PC-9 (cell line): ENCODE measurements at regions not wholly inside any gene's neighbourhood (a gene's known extent, or its start where the extent isn't known, plus 50 kb on each side); places are given as distances from the start of the nearest gene placed in this dataset.

Experiments
- BruUV-seq: library from RNA; stranded (reverse); fragments of 400-500 nt; replicated peaks from 2 replicates; lab custom pipeline; 2021; lab: Mats Ljungman, UMichigan
- CTCF ChIA-PET: fragments of 300-600 bp; sonication (Branson Sonifier 250); formaldehyde crosslinking; loops from one replicate; lab custom pipeline; 2022; ENCODE audit warnings: antibody characterized with exemption; lab: Charles Lee
- POLR2A ChIA-PET: fragments of 300-600 bp; sonication (Branson Sonifier 250); formaldehyde crosslinking; loops from one replicate; lab custom pipeline; 2022; ENCODE audit warnings: antibody characterized with exemption; ENCODE audit not compliant: unreplicated experiment; lab: Charles Lee
- DNase-seq, 2 experiments: peaks; one replicate each; pipeline versions ENCODE4 v3.0.0 to v3.0.0-alpha.2; 2015 to 2022; ENCODE audit warnings: mixed read lengths in 1 of 2
- H2AFZ ChIP-seq: fragments of 200-600 bp; sonication (generic); 2 replicates; pipeline ENCODE4 v1.8.1; 2017; ENCODE audit warnings: antibody characterized with exemption
- H3F3A ChIP-seq: fragments of 200-600 bp; sonication (generic); 2 replicates; pipeline ENCODE4 v1.8.1; 2017; ENCODE audit warnings: antibody characterized with exemption, mild to moderate bottlenecking, low read depth; ENCODE audit not compliant: insufficient read depth
- H3K27ac ChIP-seq: fragments of 200-600 bp; sonication (generic); 2 replicates; pipeline ENCODE4 v1.6.1; 2016; ENCODE audit warnings: mixed run types
- H3K27me3 ChIP-seq: fragments of 200-600 bp; sonication (generic); 2 replicates; pipeline ENCODE4 v1.6.1; 2016; ENCODE audit warnings: low read depth, mixed run types; ENCODE audit not compliant: insufficient read depth
- H3K36me3 ChIP-seq: fragments of 200-600 bp; sonication (generic); 2 replicates; pipeline ENCODE4 v1.6.1; 2016; ENCODE audit warnings: low read depth, mixed run types
- H3K4me1 ChIP-seq: fragments of 200-600 bp; sonication (generic); replicated peaks from 2 replicates; pipeline ENCODE4 v1.6.1; 2016; ENCODE audit warnings: mixed run types; ENCODE audit not compliant: insufficient read depth
- H3K4me2 ChIP-seq: fragments of 200-600 bp; sonication (generic); 2 replicates; pipeline ENCODE4 v1.6.1; 2017; ENCODE audit warnings: mixed run types
- H3K4me3 ChIP-seq: fragments of 200-600 bp; sonication (generic); 2 replicates; pipeline ENCODE4 v1.6.1; 2016; ENCODE audit warnings: mixed run types
- H3K79me2 ChIP-seq: fragments of 200-600 bp; sonication (generic); 2 replicates; pipeline ENCODE4 v1.6.1; 2017; ENCODE audit warnings: low read depth, mixed run types
- H3K9me2 ChIP-seq: fragments of 200-600 bp; sonication (generic); 2 replicates; pipeline ENCODE4 v1.8.1; 2017; ENCODE audit warnings: mild to moderate bottlenecking; ENCODE audit not compliant: insufficient read depth
- H3K9me3 ChIP-seq: fragments of 200-600 bp; sonication (generic); 2 replicates; pipeline ENCODE4 v1.8.1; 2016; ENCODE audit warnings: low read depth; ENCODE audit not compliant: insufficient read depth
- H4K20me1 ChIP-seq: fragments of 200-600 bp; sonication (generic); 2 replicates; pipeline ENCODE4 v1.8.1; 2017; ENCODE audit not compliant: insufficient read depth
- CTCF ChIP-seq: fragments of 200-600 bp; sonication (generic); conservative IDR thresholded peaks from 2 replicates; pipeline ENCODE4 v1.6.1; 2017; ENCODE audit warnings: mixed run types, antibody characterized with exemption, mild to moderate bottlenecking, moderate library complexity
- EZH2 ChIP-seq: fragments of 200-600 bp; sonication (generic); IDR thresholded peaks from 2 replicates; pipeline ENCODE4 v1.8.0; 2017; ENCODE audit warnings: antibody characterized with exemption, low read depth
- intact Hi-C: fragments of 100-400 bp; cut with micrococcal nuclease; formaldehyde crosslinking; loops from one replicate; pipeline ENCODE4 v1.10.0; 2022; ENCODE audit not compliant: unreplicated experiment

- CTCF ChIA-PET: no interaction called here
- Histone ChIP-seq H3K79me2 (no peaks in the 10 kb centered on the region), H4K20me1 (no peaks in the 10 kb centered on the region), H3K27me3 (no peaks in the 10 kb centered on the region), H3K36me3 (no peaks in the 10 kb centered on the region), H3K4me2 (no peak overlapping the region), H3K27ac (no peak overlapping the region), H3K4me3 (no peak overlapping the region), H3K9me3 (no peaks in the 10 kb centered on the region), H3F3A (no peaks in the 10 kb centered on the region), H2AFZ (no peak overlapping the region), H3K9me2 (no peaks in the 10 kb centered on the region), H3K4me1 (no peaks in the 10 kb centered on the region)
- no peak for DNase-seq
- intact Hi-C loops: no loop called here
- TF ChIP-seq EZH2: no peak
- TF ChIP-seq CTCF: no peak
- POLR2A ChIA-PET: no interaction called here
- BruUV-seq: no TSS peak
Observed at GRCh38 chrX:101736651-101737050, 77.0 kb upstream of the ARMCX2 start.

- no peak overlapping the region for H2AFZ ChIP-seq
- H3K4me2 ChIP-seq: no peak overlapping the region
- no peak for DNase-seq
- TF ChIP-seq EZH2 (no peak), CTCF (no peak)
- BruUV-seq: no TSS peak
- no peaks in the 10 kb centered on the region for H3K4me1 ChIP-seq
- intact Hi-C loops: no loop called here
- no peaks in the 10 kb centered on the region for H4K20me1 ChIP-seq
- H3F3A ChIP-seq: no peaks in the 10 kb centered on the region
- POLR2A ChIA-PET: no interaction called here
- H3K79me2 ChIP-seq: no peaks in the 10 kb centered on the region
- H3K9me2 ChIP-seq: no peaks in the 10 kb centered on the region
- CTCF ChIA-PET: no interaction called here
- no peaks in the 10 kb centered on the region for H3K9me3 ChIP-seq
- no peaks in the 10 kb centered on the region for H3K27me3 ChIP-seq
- H3K36me3 ChIP-seq: no peaks in the 10 kb centered on the region
- H3K4me3 ChIP-seq: no peak overlapping the region
- no peak overlapping the region for H3K27ac ChIP-seq
Observed at GRCh38 chrX:101732870-101733269, 73.2 kb upstream of the ARMCX2 start.

- no peaks in the 10 kb centered on the region for H3K4me1 ChIP-seq
- CTCF ChIA-PET: no interaction called here
- DNase-seq: no peak
- no peaks in the 10 kb centered on the region for H4K20me1 ChIP-seq
- no peak overlapping the region for H3K27ac ChIP-seq
- no TSS peak for BruUV-seq
- TF ChIP-seq EZH2 (no peak), CTCF (no peak)
- no peak overlapping the region for H3K4me3 ChIP-seq
- H3K9me3 ChIP-seq: no peaks in the 10 kb centered on the region
- no peaks in the 10 kb centered on the region for H3K36me3 ChIP-seq
- H3F3A ChIP-seq: no peaks in the 10 kb centered on the region
- no peaks in the 10 kb centered on the region for H3K79me2 ChIP-seq
- no peaks in the 10 kb centered on the region for H3K9me2 ChIP-seq
- no peaks in the 10 kb centered on the region for H3K27me3 ChIP-seq
- intact Hi-C loops: no loop called here
- no peak overlapping the region for H2AFZ ChIP-seq
- POLR2A ChIA-PET: no interaction called here
- H3K4me2 ChIP-seq: no peak overlapping the region
Observed at GRCh38 chrX:101729986-101730385, 70.3 kb upstream of the ARMCX2 start.
